ENCODE measurements at regions not wholly inside any gene's neighbourhood (a gene's known extent, or its start where the extent isn't known, plus 50 kb on each side); places are given as distances from the start of the nearest gene placed in this dataset.

DNA sequence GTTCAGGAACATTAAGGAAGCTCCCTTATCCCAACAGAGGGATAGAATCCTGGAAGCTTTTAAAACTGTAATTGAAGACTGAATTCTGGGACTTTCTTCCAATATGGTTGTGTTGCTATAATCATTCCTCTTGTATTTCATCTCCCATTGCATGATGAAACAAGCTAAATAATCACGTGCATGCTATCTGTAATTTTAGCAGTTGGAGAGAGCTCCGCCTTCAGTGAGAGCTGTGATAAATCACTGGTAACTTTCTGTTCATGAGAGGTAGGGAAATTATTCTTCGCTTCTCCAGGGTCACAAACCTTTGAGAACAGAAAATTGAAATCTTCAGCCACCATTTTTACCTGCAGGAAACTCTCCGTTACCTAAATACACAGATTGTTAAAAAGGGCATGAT lies 530.2 kb downstream of the HTR7 start:
- peaks cover 19% of the 10 kb centered on the region for H3K9me3 Mint-ChIP-seq
- H3K27me3 Mint-ChIP-seq (ENCODE audit: low read depth) = no peaks in the 10 kb centered on the region; the same call in none of the 2 replicates
- ChIA-PET CTCF (no interaction called here), POLR2A (no interaction called here)
- H3K4me3 Mint-ChIP-seq = no peak overlapping the region
- TF ChIP-seq, protein P1, sequence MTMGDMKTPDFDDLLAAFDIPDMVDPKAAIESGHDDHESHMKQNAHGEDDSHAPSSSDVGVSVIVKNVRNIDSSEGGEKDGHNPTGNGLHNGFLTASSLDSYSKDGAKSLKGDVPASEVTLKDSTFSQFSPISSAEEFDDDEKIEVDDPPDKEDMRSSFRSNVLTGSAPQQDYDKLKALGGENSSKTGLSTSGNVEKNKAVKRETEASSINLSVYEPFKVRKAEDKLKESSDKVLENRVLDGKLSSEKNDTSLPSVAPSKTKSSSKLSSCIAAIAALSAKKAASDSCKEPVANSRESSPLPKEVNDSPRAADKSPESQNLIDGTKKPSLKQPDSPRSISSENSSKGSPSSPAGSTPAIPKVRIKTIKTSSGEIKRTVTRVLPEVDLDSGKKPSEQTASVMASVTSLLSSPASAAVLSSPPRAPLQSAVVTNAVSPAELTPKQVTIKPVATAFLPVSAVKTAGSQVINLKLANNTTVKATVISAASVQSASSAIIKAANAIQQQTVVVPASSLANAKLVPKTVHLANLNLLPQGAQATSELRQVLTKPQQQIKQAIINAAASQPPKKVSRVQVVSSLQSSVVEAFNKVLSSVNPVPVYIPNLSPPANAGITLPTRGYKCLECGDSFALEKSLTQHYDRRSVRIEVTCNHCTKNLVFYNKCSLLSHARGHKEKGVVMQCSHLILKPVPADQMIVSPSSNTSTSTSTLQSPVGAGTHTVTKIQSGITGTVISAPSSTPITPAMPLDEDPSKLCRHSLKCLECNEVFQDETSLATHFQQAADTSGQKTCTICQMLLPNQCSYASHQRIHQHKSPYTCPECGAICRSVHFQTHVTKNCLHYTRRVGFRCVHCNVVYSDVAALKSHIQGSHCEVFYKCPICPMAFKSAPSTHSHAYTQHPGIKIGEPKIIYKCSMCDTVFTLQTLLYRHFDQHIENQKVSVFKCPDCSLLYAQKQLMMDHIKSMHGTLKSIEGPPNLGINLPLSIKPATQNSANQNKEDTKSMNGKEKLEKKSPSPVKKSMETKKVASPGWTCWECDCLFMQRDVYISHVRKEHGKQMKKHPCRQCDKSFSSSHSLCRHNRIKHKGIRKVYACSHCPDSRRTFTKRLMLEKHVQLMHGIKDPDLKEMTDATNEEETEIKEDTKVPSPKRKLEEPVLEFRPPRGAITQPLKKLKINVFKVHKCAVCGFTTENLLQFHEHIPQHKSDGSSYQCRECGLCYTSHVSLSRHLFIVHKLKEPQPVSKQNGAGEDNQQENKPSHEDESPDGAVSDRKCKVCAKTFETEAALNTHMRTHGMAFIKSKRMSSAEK (CRISPR knock-in tag; IDR thresholded peaks at IDR 0.05; ENCODE audit: borderline replicate concordance) = no peak
- no peak for ATAC-seq
- DNase-seq (ENCODE audit: low spot score) = no peak
- H3K36me3 Mint-ChIP-seq = no peaks in the 10 kb centered on the region; the same call in 1 of the 2 replicates
- H3K27ac Mint-ChIP-seq = no peak overlapping the region
- peaks cover 15% of the 10 kb centered on the region for H3K4me1 Mint-ChIP-seq

DNA sequence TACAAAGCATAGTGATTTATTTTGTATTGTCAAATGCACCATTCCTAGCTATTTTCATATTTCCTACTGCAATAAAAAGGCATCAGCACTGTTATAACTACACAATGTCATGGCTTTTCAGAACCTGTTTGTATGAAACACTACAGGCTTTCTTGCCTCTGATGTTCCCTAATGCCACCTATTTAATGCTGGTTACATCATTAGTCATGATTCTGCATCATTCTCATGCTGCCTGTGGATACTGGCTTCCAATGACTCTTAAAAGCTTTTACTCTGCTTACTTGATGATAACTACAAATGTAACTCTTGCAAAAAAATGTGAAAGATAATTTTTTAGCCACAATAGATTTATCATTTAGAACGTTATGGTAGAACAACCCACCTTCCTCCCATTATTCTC lies 529.4 kb downstream of the HTR7 start:
- Mint-ChIP-seq H3K4me3 (no peak overlapping the region), H3K27me3 (ENCODE audit: low read depth) (no peaks in the 10 kb centered on the region; the same call in none of the 2 replicates), H3K9me3 (peaks cover 23% of the 10 kb centered on the region), H3K36me3 (no peaks in the 10 kb centered on the region; the same call in 1 of the 2 replicates), H3K4me1 (peaks cover 15% of the 10 kb centered on the region), H3K27ac (no peak overlapping the region)
- DNase-seq (ENCODE audit: low spot score) (no peak), ATAC-seq (no peak)
- CTCF ChIA-PET = no interaction called here
- POLR2A ChIA-PET = no interaction called here
- TF ChIP-seq ESRRA (CRISPR knock-in tag; IDR thresholded peaks at IDR 0.05; ENCODE audit: borderline replicate concordance) (no peak), NFATC4 (CRISPR knock-in tag; IDR thresholded peaks at IDR 0.05) (no peak)

DNA sequence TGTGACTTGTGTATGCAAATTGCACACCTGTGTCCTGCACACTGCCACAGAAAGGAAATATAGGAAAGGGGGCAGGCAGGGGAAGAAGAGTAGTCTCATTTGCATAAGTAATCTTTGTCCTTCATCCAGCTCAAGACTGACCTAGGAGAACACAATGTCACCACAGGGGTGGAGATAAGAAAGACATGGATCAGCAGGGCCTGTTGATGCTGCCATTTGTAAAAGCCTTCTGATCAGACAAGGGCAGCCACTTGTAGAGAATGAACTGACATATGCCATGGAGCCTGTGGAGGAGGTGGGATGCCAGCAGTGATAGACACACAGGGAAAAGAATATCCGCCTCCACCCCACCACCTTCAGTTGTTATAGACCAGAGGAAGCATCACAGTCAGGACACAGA lies 528.9 kb downstream of the HTR7 start:
- CTCF ChIA-PET = no interaction called here
- Mint-ChIP-seq H3K4me3 (no peak overlapping the region), H3K27ac (no peak overlapping the region), H3K4me1 (peaks cover 15% of the 10 kb centered on the region), H3K27me3 (ENCODE audit: low read depth) (no peaks in the 10 kb centered on the region; the same call in none of the 2 replicates), H3K9me3 (peaks cover 23% of the 10 kb centered on the region), H3K36me3 (no peaks in the 10 kb centered on the region; the same call in 1 of the 2 replicates)
- POLR2A ChIA-PET = no interaction called here
- DNase-seq (ENCODE audit: low spot score) (no peak), ATAC-seq (peak; percentile 53)
- TF ChIP-seq ZNF416 (CRISPR knock-in tag; IDR thresholded peaks at IDR 0.05) = no peak
- TF ChIP-seq, protein P2, sequence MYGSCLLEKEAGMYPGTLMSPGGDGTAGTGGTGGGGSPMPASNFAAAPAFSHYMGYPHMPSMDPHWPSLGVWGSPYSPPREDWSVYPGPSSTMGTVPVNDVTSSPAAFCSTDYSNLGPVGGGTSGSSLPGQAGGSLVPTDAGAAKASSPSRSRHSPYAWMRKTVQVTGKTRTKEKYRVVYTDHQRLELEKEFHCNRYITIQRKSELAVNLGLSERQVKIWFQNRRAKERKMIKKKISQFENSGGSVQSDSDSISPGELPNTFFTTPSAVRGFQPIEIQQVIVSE (CRISPR knock-in tag; IDR thresholded peaks at IDR 0.05; ENCODE audit: borderline replicate concordance) = no peak
- no peak for TF ChIP-seq RORB (CRISPR knock-in tag; IDR thresholded peaks at IDR 0.05)
- TF ChIP-seq SMAD4 (CRISPR knock-in tag; IDR thresholded peaks at IDR 0.05) = no peak
- TF ChIP-seq NFYB (CRISPR knock-in tag; conservative IDR thresholded peaks at IDR 0.05; ENCODE audit: low read depth) = no peak
- TF ChIP-seq, protein P3, sequence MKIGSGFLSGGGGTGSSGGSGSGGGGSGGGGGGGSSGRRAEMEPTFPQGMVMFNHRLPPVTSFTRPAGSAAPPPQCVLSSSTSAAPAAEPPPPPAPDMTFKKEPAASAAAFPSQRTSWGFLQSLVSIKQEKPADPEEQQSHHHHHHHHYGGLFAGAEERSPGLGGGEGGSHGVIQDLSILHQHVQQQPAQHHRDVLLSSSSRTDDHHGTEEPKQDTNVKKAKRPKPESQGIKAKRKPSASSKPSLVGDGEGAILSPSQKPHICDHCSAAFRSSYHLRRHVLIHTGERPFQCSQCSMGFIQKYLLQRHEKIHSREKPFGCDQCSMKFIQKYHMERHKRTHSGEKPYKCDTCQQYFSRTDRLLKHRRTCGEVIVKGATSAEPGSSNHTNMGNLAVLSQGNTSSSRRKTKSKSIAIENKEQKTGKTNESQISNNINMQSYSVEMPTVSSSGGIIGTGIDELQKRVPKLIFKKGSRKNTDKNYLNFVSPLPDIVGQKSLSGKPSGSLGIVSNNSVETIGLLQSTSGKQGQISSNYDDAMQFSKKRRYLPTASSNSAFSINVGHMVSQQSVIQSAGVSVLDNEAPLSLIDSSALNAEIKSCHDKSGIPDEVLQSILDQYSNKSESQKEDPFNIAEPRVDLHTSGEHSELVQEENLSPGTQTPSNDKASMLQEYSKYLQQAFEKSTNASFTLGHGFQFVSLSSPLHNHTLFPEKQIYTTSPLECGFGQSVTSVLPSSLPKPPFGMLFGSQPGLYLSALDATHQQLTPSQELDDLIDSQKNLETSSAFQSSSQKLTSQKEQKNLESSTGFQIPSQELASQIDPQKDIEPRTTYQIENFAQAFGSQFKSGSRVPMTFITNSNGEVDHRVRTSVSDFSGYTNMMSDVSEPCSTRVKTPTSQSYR (CRISPR knock-in tag; IDR thresholded peaks at IDR 0.05) = no peak
- TF ChIP-seq, protein P4, sequence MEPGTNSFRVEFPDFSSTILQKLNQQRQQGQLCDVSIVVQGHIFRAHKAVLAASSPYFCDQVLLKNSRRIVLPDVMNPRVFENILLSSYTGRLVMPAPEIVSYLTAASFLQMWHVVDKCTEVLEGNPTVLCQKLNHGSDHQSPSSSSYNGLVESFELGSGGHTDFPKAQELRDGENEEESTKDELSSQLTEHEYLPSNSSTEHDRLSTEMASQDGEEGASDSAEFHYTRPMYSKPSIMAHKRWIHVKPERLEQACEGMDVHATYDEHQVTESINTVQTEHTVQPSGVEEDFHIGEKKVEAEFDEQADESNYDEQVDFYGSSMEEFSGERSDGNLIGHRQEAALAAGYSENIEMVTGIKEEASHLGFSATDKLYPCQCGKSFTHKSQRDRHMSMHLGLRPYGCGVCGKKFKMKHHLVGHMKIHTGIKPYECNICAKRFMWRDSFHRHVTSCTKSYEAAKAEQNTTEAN (CRISPR knock-in tag; IDR thresholded peaks at IDR 0.05) = no peak
- TF ChIP-seq CREM (CRISPR knock-in tag; IDR thresholded peaks at IDR 0.05) = no peak
- TF ChIP-seq SP1 (CRISPR knock-in tag; conservative IDR thresholded peaks at IDR 0.05) = no peak
- no peak for TF ChIP-seq JUN (CRISPR knock-in tag; IDR thresholded peaks at IDR 0.05)
- TF ChIP-seq NR3C1 (CRISPR knock-in tag; conservative IDR thresholded peaks at IDR 0.05; ENCODE audit: low read depth) = no peak
- TF ChIP-seq ZNF423 (CRISPR knock-in tag; IDR thresholded peaks at IDR 0.05) = no peak
- no peak for TF ChIP-seq ZNF263 (CRISPR knock-in tag; IDR thresholded peaks at IDR 0.05; ENCODE audit: low read depth)
- TF ChIP-seq ZNF219 (CRISPR knock-in tag; IDR thresholded peaks at IDR 0.05; ENCODE audit: borderline replicate concordance) = no peak
- no peak for TF ChIP-seq ETV6 (CRISPR knock-in tag; IDR thresholded peaks at IDR 0.05)
- no peak for TF ChIP-seq FOXP1 (CRISPR knock-in tag; IDR thresholded peaks at IDR 0.05; ENCODE audit: borderline replicate concordance)
- TF ChIP-seq, protein P5, sequence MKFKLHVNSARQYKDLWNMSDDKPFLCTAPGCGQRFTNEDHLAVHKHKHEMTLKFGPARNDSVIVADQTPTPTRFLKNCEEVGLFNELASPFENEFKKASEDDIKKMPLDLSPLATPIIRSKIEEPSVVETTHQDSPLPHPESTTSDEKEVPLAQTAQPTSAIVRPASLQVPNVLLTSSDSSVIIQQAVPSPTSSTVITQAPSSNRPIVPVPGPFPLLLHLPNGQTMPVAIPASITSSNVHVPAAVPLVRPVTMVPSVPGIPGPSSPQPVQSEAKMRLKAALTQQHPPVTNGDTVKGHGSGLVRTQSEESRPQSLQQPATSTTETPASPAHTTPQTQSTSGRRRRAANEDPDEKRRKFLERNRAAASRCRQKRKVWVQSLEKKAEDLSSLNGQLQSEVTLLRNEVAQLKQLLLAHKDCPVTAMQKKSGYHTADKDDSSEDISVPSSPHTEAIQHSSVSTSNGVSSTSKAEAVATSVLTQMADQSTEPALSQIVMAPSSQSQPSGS (CRISPR knock-in tag; IDR thresholded peaks at IDR 0.05; ENCODE audit: borderline replicate concordance, low read depth) = no peak

All from WTC11 (cell line).